Cardiac muscle cell (in vitro differentiated cells and primary cell): ENCODE measurements at regions not wholly inside any gene's neighbourhood (a gene's known extent, or its start where the extent isn't known, plus 50 kb on each side); places are given as distances from the start of the nearest gene placed in this dataset.
A peak's percentile ranks its signal among the peaks of the same experiment; 100 is the strongest.

ENCODE experiments used
- DNase-seq, 2 donors: peaks; one replicate each; pipeline versions ENCODE4 v3.0.0 to v3.0.0-alpha.2; 2010 to 2017; ENCODE audit warnings: low read depth in 1 of 2, low spot score in 1 of 2
- H3K27ac ChIP-seq: fragments of 200-600 bp; sonication (generic); 2 replicates; pipeline ENCODE4 v1.5.1; 2016
- H3K27me3 ChIP-seq: fragments of 200-600 bp; sonication (generic); 2 replicates; pipeline ENCODE4 v1.6.0; 2016; ENCODE audit warnings: control low read depth
- H3K36me3 ChIP-seq: fragments of 200-600 bp; sonication (generic); 2 replicates; pipeline ENCODE4 v1.5.1; 2016; ENCODE audit warnings: control low read depth
- H3K4me1 ChIP-seq: fragments of 200-600 bp; sonication (generic); 2 replicates; pipeline ENCODE4 v1.8.1; 2017; ENCODE audit warnings: low read depth, mild to moderate bottlenecking, mixed run types
- H3K4me3 ChIP-seq: fragments of 200-600 bp; sonication (generic); 2 replicates; pipeline ENCODE4 v1.5.1; 2016; ENCODE audit warnings: mild to moderate bottlenecking
- H3K9me3 ChIP-seq: fragments of 200-600 bp; sonication (generic); 2 replicates; pipeline ENCODE4 v1.5.1; 2017; ENCODE audit warnings: low read depth, mild to moderate bottlenecking, control low read depth
- CTCF ChIP-seq: IDR thresholded peaks from 2 replicates; pipeline ENCODE4 v1.5.1; 2012; ENCODE audit warnings: low read depth, mild to moderate bottlenecking, low read length

GRCh38 chr20:50409495-50409894 lies 100.7 kb upstream of the PTPN1 start:
- peak in 1 of 2 donors; percentile 70 for DNase-seq
- TF ChIP-seq CTCF: no peak
- Histone ChIP-seq H3K9me3 (no peaks in the 10 kb centered on the region), H3K4me1 (peaks cover 5% of the 10 kb centered on the region), H3K36me3 (no peaks in the 10 kb centered on the region), H3K27ac (no peak overlapping the region), H3K27me3 (no peaks in the 10 kb centered on the region), H3K4me3 (no peak overlapping the region)

GRCh38 chr20:50410343-50410742 lies 99.8 kb upstream of the PTPN1 start:
- Histone ChIP-seq H3K36me3 (no peaks in the 10 kb centered on the region), H3K9me3 (no peaks in the 10 kb centered on the region), H3K4me1 (peaks cover 5% of the 10 kb centered on the region), H3K4me3 (no peak overlapping the region), H3K27ac (no peak overlapping the region), H3K27me3 (no peaks in the 10 kb centered on the region)
- DNase-seq: no peak
- TF ChIP-seq CTCF: no peak

GRCh38 chr20:50412069-50412468 lies 98.1 kb upstream of the PTPN1 start:
- peaks cover 5% of the 10 kb centered on the region for H3K4me1 ChIP-seq
- TF ChIP-seq CTCF: no peak
- H3K9me3 ChIP-seq: no peaks in the 10 kb centered on the region
- H3K27me3 ChIP-seq: no peaks in the 10 kb centered on the region
- H3K36me3 ChIP-seq: no peaks in the 10 kb centered on the region
- no peak overlapping the region for H3K27ac ChIP-seq
- no peak overlapping the region for H3K4me3 ChIP-seq
- no peak for DNase-seq

- peaks cover 5% of the 10 kb centered on the region for H3K4me1 ChIP-seq
- H3K4me3 ChIP-seq: no peak overlapping the region
- no peak for DNase-seq
- H3K27me3 ChIP-seq: no peaks in the 10 kb centered on the region
- no peaks in the 10 kb centered on the region for H3K36me3 ChIP-seq
- H3K9me3 ChIP-seq: no peaks in the 10 kb centered on the region
- H3K27ac ChIP-seq: no peak overlapping the region
- no peak for TF ChIP-seq CTCF
Observed at GRCh38 chr20:50412499-50412898, 97.7 kb upstream of the PTPN1 start.

GRCh38 chr20:50413088-50413500 lies 97.1 kb upstream of the PTPN1 start:
- Histone ChIP-seq H3K9me3 (no peaks in the 10 kb centered on the region), H3K27ac (no peak overlapping the region), H3K27me3 (no peaks in the 10 kb centered on the region), H3K4me1 (peaks cover 5% of the 10 kb centered on the region), H3K4me3 (no peak overlapping the region), H3K36me3 (no peaks in the 10 kb centered on the region)
- DNase-seq: peak in 1 of 2 donors; percentile 77
- TF ChIP-seq CTCF: no peak

- no peak overlapping the region for H3K27ac ChIP-seq
- H3K4me3 ChIP-seq: no peak overlapping the region
- TF ChIP-seq CTCF: no peak
- no peaks in the 10 kb centered on the region for H3K27me3 ChIP-seq
- no peaks in the 10 kb centered on the region for H3K4me1 ChIP-seq
- H3K36me3 ChIP-seq: no peaks in the 10 kb centered on the region
- no peaks in the 10 kb centered on the region for H3K9me3 ChIP-seq
- no peak for DNase-seq
Observed at GRCh38 chr20:50415021-50415515, 95.1 kb upstream of the PTPN1 start.
